ENCODE measurements at regions not wholly inside any gene's neighbourhood (a gene's known extent, or its start where the extent isn't known, plus 50 kb on each side); places are given as distances from the start of the nearest gene placed in this dataset.

DNA sequence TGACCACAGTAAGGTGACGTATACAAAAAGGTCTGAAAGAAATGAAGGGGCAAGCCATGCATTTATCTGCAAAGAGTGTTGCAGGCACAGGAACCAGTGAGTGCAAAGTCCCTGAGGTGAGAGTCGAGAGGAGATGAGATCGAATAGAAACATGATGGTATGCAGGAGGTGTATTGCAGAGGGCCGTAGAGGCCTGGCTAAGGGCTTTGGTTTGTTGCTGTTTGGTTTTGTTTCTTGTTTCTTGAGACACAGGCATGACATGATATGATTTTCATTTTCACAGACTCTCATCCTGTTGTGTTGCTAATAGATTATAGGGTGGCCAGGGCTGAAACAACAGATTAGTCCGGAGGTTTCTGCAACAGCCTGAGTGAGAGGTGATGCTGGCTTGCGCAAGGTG lies 80.4 kb downstream of the HSPH1 start:
- H3K36me3 Mint-ChIP-seq (ENCODE audit: insufficient read depth) = no peaks in the 10 kb centered on the region
- no peak overlapping the region for H3K27ac Mint-ChIP-seq (ENCODE audit: low read depth)
- no peaks in the 10 kb centered on the region for H3K4me1 Mint-ChIP-seq
- no peak for ATAC-seq (replicated peaks; ENCODE audit: extremely low read depth, poor library complexity, severe bottlenecking)
- no peak overlapping the region for H3K4me3 Mint-ChIP-seq
- no peaks in the 10 kb centered on the region for H3K9me3 Mint-ChIP-seq
- no peak for DNase-seq (ENCODE audit: low spot score in 2 of 2)
- peaks cover 20% of the 10 kb centered on the region for H3K27me3 Mint-ChIP-seq

- H3K27me3 Mint-ChIP-seq = peaks cover 11% of the 10 kb centered on the region
- ATAC-seq (replicated peaks; ENCODE audit: extremely low read depth, poor library complexity, severe bottlenecking) (no peak), DNase-seq (ENCODE audit: low spot score in 2 of 2) (no peak)
- no peak overlapping the region for H3K4me3 Mint-ChIP-seq
- no peak overlapping the region for H3K27ac Mint-ChIP-seq (ENCODE audit: low read depth)
- no peaks in the 10 kb centered on the region for H3K36me3 Mint-ChIP-seq (ENCODE audit: insufficient read depth)
- no peaks in the 10 kb centered on the region for H3K4me1 Mint-ChIP-seq
- no peaks in the 10 kb centered on the region for H3K9me3 Mint-ChIP-seq
Observed at GRCh38 chr13:31074756-31075155, 86.9 kb downstream of the HSPH1 start.

DNA sequence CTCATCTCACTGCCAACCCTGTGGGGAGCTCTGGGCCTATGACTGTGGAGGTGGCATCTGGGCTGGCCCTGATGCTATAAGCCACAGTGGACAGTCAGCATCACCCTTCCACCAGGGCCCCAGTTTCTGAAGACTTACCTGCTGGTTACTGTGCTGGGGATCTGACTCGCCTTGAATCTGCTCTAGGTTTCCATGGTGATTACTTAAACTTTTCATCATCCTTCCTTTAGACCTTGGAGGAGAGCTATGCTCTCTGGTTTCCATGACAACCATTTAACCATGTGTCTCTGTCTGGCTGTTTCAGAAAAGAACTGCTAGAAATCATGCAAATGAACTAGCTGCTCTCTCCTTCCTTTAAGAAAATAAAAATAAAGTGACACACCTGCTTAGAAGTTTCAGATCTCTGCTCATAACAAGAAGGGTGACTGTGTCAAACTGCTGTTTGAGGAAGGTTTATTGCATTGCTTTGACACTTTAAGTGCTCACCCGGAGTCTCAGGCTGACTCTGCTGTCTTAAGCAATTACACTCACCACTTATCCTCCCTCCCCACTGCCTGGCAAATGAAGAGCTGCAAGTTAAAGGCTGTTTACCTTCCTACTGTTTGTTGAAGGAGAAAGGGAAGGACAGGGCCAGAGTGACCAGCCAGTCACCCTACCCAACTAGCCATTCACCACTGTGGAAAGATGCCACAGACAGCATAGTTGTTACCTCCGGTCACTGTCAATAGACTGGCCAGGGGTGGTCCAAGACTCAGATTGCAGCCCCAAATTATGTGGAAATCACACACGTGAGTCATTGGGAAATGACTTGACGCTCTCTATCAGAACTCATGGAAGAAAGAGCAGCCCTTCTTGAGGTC lies 87.6 kb downstream of the HSPH1 start:
- Mint-ChIP-seq H3K4me3 (no peak overlapping the region), H3K9me3 (no peaks in the 10 kb centered on the region), H3K4me1 (no peaks in the 10 kb centered on the region), H3K27me3 (peaks cover 11% of the 10 kb centered on the region), H3K36me3 (ENCODE audit: insufficient read depth) (no peaks in the 10 kb centered on the region), H3K27ac (ENCODE audit: low read depth) (no peak overlapping the region)
- ATAC-seq (replicated peaks; ENCODE audit: extremely low read depth, poor library complexity, severe bottlenecking) (no peak), DNase-seq (ENCODE audit: low spot score in 2 of 2) (no peak)

DNA sequence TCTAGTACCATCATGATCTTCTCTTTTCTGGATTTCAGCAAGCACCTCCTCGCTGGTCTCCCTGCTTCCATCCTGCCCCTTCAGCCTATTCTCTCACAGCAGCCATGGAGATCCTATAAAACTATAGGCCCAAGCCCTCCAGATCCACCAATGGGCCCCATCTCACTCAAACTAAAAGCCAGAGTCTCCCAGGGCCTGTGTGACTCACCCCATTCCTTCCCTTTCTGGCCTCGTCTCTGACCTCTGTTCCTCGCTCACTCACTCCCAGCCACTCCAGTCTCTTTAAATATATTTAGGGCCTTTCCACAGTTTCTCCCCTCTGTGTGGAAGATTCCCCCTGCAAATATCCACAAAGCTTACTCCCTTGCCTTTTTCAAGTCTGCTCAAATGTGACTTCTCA lies 89.7 kb downstream of the HSPH1 start:
- Mint-ChIP-seq H3K27ac (ENCODE audit: low read depth) (no peak overlapping the region), H3K9me3 (no peaks in the 10 kb centered on the region), H3K4me1 (no peaks in the 10 kb centered on the region), H3K27me3 (peaks cover 11% of the 10 kb centered on the region), H3K4me3 (no peak overlapping the region), H3K36me3 (ENCODE audit: insufficient read depth) (no peaks in the 10 kb centered on the region)
- DNase-seq (ENCODE audit: low spot score in 2 of 2) (no peak), ATAC-seq (replicated peaks; ENCODE audit: extremely low read depth, poor library complexity, severe bottlenecking) (no peak)

DNA sequence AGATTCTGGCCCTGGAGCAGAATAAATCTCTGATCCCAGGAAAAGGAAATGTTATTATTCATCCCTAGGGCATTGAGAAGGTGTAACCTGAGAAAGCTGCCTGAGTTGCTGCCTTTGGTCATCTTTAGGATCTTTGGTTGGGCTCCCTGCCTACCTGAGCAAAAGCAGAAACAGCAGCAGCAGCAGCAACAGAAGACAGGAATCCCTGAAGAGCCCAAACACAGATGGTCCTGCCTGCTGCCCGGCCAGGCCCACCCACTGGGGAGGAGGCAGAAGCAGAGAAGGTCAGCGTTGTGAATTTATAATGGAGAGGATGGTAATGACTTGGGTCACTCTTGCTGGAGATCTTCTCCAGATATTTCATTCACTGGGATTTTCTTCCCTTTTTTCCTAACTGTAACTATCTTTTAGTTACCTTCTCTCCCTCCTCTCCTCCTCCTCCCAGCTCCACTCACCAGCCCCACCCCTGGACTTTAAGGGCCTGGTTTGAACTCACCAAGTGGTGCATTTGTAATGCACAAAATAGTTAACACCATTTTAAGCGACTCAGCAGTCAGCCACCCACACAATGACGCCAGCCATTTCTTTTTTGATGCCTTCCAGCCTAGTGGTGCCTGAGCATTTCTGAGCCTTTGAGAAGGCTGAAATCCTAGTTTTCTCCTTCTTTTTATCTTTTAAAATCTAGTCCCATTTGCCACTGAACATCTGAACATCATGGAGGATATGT lies 91.7 kb downstream of the HSPH1 start:
- H3K4me1 Mint-ChIP-seq = no peaks in the 10 kb centered on the region
- DNase-seq (ENCODE audit: low spot score in 2 of 2) (no peak), ATAC-seq (replicated peaks; ENCODE audit: extremely low read depth, poor library complexity, severe bottlenecking) (no peak)
- no peaks in the 10 kb centered on the region for H3K9me3 Mint-ChIP-seq
- H3K36me3 Mint-ChIP-seq (ENCODE audit: insufficient read depth) = peaks cover 2% of the 10 kb centered on the region
- no peak overlapping the region for H3K27ac Mint-ChIP-seq (ENCODE audit: low read depth)
- H3K4me3 Mint-ChIP-seq = no peak overlapping the region
- peaks cover 13% of the 10 kb centered on the region for H3K27me3 Mint-ChIP-seq

DNA sequence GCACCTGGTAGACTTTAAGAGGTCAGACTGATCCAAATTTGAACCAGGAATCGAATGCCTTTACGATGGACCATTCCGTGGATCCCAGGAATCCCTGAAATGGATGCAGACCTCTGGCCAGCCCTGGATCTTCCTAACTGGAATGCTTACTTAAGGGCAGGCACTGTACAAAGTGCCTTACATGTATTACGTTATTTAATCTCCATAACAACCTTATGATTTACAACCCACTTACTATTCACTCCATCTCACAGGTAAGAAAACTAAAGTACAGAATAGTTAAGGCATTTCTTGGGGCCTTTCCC lies 93.6 kb downstream of the HSPH1 start:
- H3K36me3 Mint-ChIP-seq (ENCODE audit: insufficient read depth) = peaks cover 2% of the 10 kb centered on the region
- peaks cover 28% of the 10 kb centered on the region for H3K27me3 Mint-ChIP-seq
- H3K4me3 Mint-ChIP-seq = no peak overlapping the region
- DNase-seq (ENCODE audit: low spot score in 2 of 2) (no peak), ATAC-seq (replicated peaks; ENCODE audit: extremely low read depth, poor library complexity, severe bottlenecking) (no peak)
- H3K27ac Mint-ChIP-seq (ENCODE audit: low read depth) = no peak overlapping the region
- H3K9me3 Mint-ChIP-seq = no peaks in the 10 kb centered on the region
- no peaks in the 10 kb centered on the region for H3K4me1 Mint-ChIP-seq

- H3K4me1 Mint-ChIP-seq = no peaks in the 10 kb centered on the region
- H3K27ac Mint-ChIP-seq (ENCODE audit: low read depth) = no peak overlapping the region
- H3K4me3 Mint-ChIP-seq = no peak overlapping the region
- ATAC-seq (replicated peaks; ENCODE audit: extremely low read depth, poor library complexity, severe bottlenecking) = no peak
- DNase-seq (ENCODE audit: low spot score in 2 of 2) = no peak
- peaks cover 2% of the 10 kb centered on the region for H3K36me3 Mint-ChIP-seq (ENCODE audit: insufficient read depth)
- H3K27me3 Mint-ChIP-seq = peaks cover 28% of the 10 kb centered on the region
- H3K9me3 Mint-ChIP-seq = no peaks in the 10 kb centered on the region
Observed at GRCh38 chr13:31067416-31068118, 94.1 kb downstream of the HSPH1 start.

GRCh38 chr13:31064636-31065035 lies 97.1 kb downstream of the HSPH1 start:
- Mint-ChIP-seq H3K27me3 (peaks cover 28% of the 10 kb centered on the region), H3K4me3 (no peak overlapping the region), H3K9me3 (no peaks in the 10 kb centered on the region), H3K27ac (ENCODE audit: low read depth) (no peak overlapping the region), H3K36me3 (ENCODE audit: insufficient read depth) (peaks cover 2% of the 10 kb centered on the region), H3K4me1 (no peaks in the 10 kb centered on the region)
- no peak for DNase-seq (ENCODE audit: low spot score in 2 of 2)
- ATAC-seq (replicated peaks; ENCODE audit: extremely low read depth, poor library complexity, severe bottlenecking) = no peak

DNA sequence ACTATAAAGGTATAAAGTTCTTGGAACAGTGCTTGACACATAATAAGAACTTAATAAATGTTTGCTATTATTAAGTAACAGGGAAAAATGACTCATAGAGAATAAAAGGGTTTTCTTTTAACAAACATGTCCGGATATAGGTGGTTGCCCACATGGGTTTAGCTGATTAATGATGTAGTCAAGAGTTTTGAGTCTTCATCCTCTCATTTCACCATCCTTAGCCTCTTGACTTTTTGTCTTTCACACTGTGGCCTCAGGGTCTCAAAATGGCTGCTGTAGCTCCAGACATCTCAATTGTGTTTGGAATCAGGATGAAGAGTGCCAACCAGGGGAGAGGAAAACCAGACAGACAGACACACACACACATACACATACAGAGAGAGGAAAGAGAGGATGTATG lies 97.9 kb downstream of the HSPH1 start:
- Mint-ChIP-seq H3K9me3 (no peaks in the 10 kb centered on the region), H3K4me1 (no peaks in the 10 kb centered on the region), H3K27me3 (peaks cover 28% of the 10 kb centered on the region), H3K27ac (ENCODE audit: low read depth) (no peak overlapping the region), H3K4me3 (no peak overlapping the region), H3K36me3 (ENCODE audit: insufficient read depth) (peaks cover 2% of the 10 kb centered on the region)
- ATAC-seq (replicated peaks; ENCODE audit: extremely low read depth, poor library complexity, severe bottlenecking) = no peak
- no peak for DNase-seq (ENCODE audit: low spot score in 2 of 2)

DNA sequence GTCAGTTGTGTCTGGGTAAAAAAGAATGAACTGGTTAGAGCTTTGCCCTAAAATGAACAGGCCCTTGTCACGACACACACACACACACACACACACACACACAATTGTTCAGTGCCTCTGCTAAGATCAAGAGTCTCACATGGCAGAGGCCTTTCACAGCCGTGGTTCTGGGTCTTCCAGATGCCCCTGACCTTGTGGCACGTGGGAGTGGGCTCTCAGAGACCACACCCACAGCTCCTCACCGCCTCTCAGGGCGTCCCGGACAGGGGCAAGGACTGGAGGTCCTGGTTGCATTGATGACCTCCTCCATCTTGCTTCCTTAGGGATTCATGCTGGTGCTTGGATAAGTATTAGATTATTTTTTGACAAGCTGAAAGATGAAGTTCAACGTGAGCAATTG lies 101.0 kb downstream of the HSPH1 start:
- H3K36me3 Mint-ChIP-seq (ENCODE audit: insufficient read depth) = peaks cover 1% of the 10 kb centered on the region
- no peak overlapping the region for H3K4me3 Mint-ChIP-seq

DNA sequence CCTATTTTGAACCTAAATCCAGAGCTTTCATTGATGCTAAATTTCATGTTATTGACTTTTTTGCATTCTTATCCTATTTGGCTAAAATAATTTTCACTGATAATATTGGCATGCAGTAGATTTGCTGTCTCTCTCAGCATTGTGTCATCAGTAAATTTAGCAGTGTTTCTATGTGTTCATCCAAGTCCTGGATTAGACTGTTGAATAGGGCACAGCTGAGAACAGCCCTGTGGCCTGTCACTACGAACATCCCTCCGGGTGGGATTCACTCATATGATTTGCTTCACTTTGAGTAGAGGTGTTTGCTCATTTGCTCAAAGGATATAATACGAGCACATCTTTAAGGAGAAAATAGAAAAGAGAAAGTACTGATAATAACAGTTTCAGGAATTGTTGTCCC lies 101.5 kb downstream of the HSPH1 start:
- no peak overlapping the region for H3K27ac Mint-ChIP-seq (ENCODE audit: low read depth)

More for the DNA sequence above, 101.0 kb downstream of the HSPH1 start:
- H3K27ac Mint-ChIP-seq (ENCODE audit: low read depth) = no peak overlapping the region
- ATAC-seq (replicated peaks; ENCODE audit: extremely low read depth, poor library complexity, severe bottlenecking) = no peak
- H3K4me1 Mint-ChIP-seq = no peaks in the 10 kb centered on the region
- no peaks in the 10 kb centered on the region for H3K9me3 Mint-ChIP-seq
- peaks cover 19% of the 10 kb centered on the region for H3K27me3 Mint-ChIP-seq
- no peak for DNase-seq (ENCODE audit: low spot score in 2 of 2)

DNA sequence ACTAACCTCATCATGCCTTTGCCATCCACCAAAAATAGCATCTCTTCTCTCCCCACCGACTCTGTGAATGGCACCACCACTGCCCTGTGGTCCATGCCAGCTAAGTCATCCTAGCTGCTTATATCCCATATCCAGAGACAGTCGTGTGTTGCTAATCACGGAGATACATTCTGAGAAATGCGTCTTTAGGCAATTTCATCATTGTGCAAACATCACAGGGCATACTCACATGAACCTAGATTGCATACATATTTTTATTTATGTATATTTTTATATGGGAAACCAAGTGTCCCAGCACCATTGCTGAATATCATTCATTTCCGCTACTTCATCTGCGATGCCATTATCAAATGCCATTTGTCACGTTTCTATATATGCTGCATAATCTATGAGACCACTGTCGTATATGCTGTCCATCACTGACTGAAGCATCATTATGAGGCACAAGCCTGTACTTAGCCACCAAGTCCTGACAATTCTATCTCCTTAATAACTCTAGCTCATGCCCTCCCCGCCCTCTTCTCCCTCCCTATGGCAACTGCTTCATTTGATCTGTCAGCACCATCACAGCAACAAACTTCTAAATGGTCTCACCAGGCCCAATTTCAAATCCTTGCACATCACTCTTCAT lies 104.2 kb downstream of the HSPH1 start:
- Mint-ChIP-seq H3K27ac (ENCODE audit: low read depth) (no peak overlapping the region), H3K27me3 (no peaks in the 10 kb centered on the region), H3K4me1 (no peaks in the 10 kb centered on the region), H3K4me3 (no peak overlapping the region), H3K9me3 (no peaks in the 10 kb centered on the region), H3K36me3 (ENCODE audit: insufficient read depth) (no peaks in the 10 kb centered on the region)
- DNase-seq (ENCODE audit: low spot score in 2 of 2) (no peak), ATAC-seq (replicated peaks; ENCODE audit: extremely low read depth, poor library complexity, severe bottlenecking) (no peak)

More for the DNA sequence above, 101.5 kb downstream of the HSPH1 start:
- no peaks in the 10 kb centered on the region for H3K9me3 Mint-ChIP-seq
- no peaks in the 10 kb centered on the region for H3K36me3 Mint-ChIP-seq (ENCODE audit: insufficient read depth)
- no peak overlapping the region for H3K4me3 Mint-ChIP-seq
- H3K27me3 Mint-ChIP-seq = peaks cover 17% of the 10 kb centered on the region
- ATAC-seq (replicated peaks; ENCODE audit: extremely low read depth, poor library complexity, severe bottlenecking) = no peak
- H3K4me1 Mint-ChIP-seq = no peaks in the 10 kb centered on the region
- DNase-seq (ENCODE audit: low spot score in 2 of 2) = no peak

Measured in central memory CD8-positive, alpha-beta T cell (primary cell).